GM18873 (cell line): ENCODE measurements at regions not wholly inside any gene's neighbourhood (a gene's known extent, or its start where the extent isn't known, plus 50 kb on each side); places are given as distances from the start of the nearest gene placed in this dataset.
A peak's percentile ranks its signal among the peaks of the same experiment; 100 is the strongest.

Source experiments
- ATAC-seq: cut with Tn5 transposase; IDR thresholded peaks from one replicate; pipeline ENCODE4 v1.9.1; 2021; ENCODE audit warnings: mild to moderate bottlenecking, moderate library complexity, moderate number of reproducible peaks; ENCODE audit not compliant: unreplicated experiment, low FRiP score

DNA sequence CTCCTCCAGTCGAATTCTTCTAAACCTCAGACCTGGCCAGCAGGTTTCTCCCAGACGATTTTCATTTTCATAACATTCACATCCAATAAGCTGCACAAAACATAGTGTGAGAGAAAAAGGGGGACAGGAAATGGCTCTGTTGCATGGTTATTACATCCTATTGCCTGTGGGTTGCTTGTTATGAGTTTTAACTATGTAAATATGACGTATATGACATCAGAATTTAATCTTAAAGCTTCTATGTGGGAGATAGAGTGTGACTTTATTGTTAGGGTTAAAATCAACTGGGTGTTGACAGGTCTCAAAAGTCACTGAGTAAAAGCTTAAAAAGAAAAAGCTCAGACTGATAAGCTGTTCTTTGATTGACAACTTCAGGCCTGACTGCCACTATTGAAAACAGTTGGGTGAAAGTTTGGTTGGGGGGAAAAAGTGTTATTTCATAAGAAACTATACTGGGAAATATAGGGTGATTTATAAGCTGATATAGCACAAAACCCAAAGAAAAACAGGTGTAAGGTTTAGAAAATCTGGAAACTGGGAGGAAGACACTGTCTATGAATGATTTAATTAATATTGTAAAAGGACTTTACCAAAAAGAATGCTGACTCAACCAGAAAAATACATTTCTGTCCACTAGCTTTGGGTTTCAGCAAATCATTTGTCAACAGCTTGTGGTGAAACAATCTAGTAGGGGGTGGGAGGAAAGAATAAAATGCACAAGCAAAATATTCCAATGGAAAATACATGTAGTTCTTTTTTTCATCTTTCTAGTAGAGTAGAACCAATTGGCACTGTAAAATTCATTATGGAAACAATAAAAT is 134.1 kb upstream of the CEP162 start:
- no peak for ATAC-seq

DNA sequence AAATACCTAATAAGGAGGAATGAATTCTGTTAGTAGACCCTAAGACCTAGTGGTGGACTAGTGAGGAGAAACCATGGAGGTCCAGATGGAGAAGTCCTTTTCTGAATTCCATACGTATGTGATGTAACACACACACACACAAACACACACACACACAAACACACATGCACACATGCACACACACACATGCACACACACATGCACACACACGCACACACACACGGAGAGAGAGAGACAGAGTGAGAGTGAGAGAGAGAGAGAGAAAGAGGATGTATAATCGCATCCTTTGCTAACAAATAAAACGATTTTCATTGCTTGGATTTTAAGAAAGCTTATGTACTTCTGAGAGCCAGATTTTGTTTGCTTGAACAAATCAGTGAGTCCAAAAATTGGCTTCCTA is 132.6 kb upstream of the CEP162 start:
- no peak for ATAC-seq

DNA sequence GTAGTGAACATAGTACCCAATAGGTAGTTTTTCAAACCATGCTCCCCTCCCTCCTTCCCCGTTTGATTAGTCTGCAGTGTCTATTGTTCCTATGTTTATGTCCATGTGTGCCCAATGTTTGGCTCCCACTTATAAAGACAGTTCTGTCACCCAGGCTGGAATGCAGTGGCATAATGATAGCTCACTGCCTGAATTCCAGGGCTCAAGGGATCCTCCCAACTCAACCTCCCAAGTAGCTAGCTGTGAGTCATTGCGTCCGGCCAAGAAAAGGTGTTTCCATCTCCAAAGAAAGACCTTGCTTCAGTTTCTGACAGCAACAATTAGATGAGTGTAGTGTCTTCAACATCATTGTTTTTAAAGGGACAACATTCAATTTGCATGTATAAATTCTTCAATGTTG is 131.1 kb upstream of the CEP162 start:
- no peak for ATAC-seq

DNA sequence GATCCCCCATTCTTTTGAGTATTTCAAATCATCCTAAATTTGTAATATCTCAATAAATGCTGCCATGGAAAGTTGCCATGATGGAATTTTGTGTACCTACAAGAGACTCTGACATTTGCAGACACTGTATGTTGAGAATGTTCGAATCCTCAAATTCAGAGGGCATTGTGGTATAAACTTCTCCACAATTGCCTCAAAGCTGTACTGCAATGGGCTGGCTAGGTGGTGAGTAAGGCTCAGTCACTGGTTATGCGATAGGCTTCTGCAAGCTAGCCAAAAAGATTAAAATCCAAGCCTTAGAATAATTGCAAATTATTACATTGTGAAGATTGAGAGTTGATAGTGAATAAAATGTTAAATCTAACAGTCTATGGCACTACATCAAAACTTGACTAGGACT is 130.2 kb upstream of the CEP162 start:
- no peak for ATAC-seq

DNA sequence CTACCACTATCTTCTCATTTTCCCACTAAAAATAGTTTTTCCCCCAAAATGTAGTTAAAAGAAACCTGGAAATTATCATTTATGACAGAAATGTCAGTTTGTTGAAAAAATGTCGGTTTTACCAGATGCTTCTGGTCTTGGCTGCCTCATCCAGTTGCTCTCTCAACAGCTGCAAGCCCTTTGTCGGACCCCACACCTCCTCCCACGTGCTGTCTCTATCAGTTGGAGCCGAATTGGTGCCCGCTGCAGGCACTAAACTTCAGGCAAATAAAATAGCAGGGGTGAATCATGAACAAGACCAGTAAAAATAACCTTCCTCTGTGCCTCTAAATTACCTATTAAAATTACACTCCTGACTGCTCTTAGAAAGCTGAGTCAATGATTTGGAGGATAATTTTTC is 129.5 kb upstream of the CEP162 start:
- no peak for ATAC-seq

DNA sequence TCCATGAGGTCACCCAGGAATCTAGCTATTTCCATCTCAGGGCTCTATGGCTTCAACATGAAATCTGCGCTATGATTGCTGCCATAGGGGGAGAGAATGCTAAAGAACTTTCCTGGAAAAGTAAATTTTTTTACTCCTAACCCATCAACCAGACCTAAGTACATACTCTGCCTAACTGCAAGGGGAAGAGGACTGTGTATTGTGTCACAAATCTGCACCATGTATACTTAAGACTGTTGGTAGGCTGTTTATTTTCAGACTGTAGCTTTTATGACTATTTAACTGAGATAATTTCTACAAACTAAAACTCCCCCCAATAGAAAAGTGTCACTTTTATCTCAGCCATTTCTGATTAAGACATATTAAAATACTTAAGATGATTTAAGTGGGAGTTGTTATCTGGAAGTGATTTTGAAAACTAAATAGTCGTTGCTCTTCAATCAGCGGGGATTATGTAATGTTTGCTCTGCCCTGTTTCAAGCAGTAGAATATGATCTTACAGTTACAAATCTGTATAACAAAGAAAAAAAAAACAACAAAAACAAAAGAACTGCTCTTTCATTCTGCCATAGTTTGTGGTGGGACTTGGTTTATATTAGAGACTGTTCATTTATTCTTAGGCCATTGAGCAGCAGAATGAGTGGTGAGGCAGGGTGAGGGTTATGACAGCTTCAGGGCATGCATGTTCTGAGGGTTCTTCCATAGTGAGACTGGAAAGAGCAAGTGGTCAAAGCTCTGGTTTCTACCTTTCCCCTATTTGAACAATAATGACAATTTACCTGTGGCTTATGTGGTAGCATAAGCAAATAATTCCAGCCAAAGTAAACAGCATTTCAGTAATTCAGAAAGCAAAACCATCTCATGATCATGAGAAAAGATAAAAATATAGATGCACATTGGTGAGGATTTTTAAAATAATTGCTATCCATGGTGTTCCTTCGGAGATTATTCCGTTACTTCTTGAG is 126.3 kb upstream of the CEP162 start:
- no peak for ATAC-seq

DNA sequence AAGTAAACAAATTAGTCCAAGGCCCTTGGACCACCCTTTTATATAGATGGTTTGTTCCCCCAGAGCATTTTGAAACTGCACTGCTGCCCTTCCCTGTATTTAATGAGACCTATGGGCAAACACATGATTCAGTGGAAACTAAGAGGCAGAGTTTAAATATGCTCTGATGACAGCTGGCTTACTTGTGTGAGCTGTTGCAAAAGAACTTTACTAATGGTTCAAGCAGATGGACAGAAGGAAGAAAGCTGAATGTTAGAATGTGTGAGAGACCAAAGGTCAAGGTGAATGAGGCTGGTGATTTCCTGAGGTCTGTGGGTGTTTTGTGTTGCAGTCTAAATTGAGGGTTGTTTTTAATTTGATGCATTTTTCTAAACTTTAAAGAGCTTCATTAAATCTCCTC is 123.0 kb upstream of the CEP162 start:
- no peak for ATAC-seq

DNA sequence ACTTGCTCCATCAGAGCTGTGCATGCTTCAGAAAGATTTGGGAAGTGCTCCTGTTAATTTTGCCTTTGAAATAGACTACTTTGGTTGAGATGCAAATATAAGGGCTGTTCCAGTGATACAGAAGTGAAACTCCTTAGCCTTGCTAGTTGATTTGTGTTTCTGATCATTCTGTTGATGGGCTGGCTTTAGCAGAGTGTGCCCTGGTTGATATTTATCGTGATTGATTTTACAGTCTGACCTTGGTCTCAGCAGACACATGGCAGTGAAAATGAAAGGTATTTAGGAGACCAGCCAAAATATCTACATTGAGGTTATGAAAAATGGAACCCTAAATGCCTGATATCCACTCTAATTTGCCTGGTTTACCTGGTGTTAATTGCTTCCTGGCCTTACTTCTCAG is 122.1 kb upstream of the CEP162 start:
- no peak for ATAC-seq

DNA sequence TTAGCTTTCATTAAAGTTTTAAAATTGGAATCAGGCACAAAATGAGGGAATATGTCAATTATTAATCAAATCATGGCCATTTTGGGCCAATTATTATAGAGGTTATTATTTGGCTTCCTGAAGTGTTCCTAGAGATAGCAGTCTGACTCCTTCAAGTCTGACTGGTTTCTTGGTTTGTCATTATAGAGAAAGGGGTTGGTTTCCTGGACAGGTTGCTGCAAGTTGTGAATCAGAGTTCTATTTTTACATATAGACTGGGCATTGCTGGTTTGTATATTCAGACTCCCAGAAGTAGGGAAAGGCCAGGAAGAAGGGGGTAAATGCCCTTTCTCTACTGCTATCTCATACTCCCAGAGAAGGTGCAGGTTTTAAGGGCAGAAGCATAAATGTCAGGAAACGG is 121.4 kb upstream of the CEP162 start:
- no peak for ATAC-seq

DNA sequence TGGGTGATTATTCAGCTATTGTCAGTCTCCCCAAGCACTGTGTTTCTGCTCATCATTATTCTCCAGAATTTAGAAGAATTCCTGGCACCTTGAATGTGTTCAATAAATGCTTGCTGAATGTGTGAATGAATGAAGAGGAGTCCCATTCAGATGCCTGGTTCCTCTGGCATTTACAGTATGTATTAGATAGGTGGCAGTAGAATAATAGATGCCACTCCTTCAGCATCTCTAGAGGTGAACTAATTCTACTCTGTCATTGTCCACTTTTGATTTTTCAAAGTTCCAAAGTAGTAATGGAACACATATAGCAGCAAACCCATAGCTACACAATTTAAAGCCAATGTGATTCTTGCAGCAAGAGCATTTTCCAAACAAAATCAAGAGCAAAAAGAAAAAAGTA is 118.9 kb upstream of the CEP162 start:
- no peak for ATAC-seq

DNA sequence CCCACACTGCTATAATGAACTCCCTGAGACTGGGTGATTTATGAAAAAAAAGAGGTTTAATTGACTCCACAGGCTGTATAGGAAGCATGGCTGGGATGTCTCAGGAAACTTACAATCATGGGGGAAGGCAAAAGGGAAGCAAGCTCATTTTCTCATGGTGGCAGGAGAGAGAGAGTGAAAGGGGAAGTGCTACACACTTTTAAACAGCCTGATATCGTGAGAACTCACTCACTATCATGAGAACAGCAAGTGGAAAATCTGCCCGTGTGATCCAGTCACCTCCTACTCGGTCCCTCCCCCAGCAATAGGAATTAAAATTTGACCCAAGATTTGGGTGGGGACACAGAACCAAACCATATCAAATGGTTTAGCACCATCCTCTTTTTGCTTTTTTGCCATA is 116.6 kb upstream of the CEP162 start:
- no peak for ATAC-seq

DNA sequence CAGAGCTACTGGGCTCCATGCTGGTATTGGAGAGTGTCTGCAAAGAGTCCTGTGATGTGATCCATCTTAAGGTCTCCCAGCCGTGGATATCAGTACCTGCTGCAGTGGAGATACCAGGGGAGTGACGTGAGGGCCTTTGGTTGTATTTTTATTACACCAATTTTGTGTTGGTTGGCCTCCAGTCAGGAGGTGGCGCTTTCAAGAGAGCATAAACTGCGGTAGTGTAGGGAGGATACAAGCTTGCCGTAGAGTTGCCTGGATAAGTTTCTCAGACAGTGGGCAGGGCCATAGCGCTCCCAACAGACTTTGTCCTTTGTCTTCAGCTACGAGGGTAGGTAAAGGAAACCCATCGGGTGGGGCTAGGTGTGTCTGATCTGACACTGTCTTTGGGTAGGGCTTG is 113.0 kb upstream of the CEP162 start:
- no peak for ATAC-seq

DNA sequence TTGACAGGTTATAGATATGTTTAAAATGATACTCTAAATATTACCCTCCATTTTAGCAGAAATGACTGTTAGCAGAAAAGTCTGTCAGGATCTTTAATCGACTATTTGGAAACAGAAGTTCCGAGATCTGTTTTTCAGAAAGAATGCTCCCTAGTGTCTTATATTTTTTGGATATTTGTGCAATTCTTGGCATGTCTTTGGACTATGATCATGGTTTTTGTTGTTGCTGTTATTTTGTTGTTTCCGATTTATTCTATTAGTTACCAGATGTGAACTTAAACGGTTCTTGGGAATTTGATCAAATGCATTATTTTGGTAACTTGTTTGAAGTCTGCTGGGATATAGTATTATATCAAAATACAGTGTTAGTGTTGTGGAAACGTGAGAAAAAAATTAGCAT is 106.4 kb upstream of the CEP162 start:
- ATAC-seq: no peak

DNA sequence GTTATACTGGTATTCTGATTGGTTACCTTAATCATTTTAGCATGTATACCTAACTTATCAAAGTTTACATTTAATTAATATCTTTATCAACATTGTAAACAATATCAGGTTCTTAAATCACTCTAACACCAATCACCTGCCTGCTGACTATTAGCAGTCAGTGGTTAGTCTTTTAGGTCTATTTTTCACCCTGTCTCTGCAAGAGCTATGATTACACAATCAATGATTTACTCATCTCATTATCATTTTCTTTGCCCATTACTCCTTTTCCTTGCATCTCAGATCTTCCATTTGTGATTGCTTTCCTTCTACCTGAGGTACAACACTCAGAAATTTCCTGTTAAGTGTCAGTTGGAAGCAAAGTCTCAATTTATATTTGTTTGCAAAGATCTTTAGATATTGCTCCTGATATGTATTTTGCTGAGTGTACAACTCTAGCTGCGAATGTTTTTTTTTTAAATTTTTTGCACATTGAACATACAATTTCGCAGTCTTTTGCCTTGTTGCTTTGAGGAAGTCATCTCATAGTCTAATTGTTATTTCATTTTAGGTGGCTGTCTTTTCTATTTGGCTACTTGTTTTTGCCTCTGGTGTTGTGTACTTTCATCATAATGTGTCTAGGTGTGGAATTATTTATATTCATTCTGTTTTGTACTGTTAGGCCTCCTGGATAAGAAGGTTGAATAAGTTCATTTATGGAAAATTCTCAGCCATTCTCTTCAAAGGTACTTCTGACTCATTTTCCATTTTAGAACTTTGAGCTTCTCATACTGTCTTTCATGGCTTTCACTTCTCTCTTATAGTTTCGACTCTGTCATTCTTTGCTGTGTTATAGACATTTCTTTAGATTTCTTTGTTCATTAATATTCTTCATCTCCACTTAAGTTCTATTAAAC is 104.9 kb upstream of the CEP162 start:
- peak; percentile 90 for ATAC-seq

DNA sequence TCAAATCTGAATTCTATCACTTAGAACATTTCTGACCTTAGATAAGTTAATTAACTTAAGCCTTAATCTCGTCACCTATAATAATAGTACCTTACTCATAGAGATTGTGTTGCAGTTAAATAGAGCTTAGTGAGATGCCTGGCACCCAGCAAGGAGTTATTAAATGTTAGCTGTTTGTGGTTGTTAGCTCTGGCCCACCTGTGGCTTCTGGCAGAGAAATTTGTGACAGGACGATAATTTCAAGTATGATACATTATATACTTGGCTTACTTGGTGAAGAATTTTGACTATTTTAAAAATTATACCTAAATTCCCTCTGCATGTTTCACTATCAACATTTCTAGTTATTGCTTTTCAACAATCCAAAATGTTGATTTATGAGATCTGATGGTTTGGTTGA is 102.9 kb upstream of the CEP162 start:
- ATAC-seq: no peak

DNA sequence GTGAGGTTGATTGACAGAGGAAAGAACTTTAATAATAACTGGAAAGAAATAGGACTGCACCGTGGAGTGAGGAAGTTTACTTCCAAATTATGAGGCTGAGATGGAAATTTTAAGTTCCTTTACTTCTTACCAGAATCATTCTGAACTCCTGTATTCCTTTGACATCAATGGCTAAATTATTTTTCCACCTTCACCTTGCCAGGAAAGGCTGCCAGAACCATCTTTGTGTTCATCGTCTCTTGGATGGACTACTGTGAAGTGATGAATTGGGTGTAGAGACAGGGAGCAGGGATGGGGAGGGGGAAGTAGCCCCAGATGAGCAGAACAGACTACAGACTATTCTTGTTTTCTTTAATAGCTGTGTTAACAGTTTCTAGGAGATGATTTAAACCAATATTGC is 102.1 kb upstream of the CEP162 start:
- ATAC-seq: no peak

DNA sequence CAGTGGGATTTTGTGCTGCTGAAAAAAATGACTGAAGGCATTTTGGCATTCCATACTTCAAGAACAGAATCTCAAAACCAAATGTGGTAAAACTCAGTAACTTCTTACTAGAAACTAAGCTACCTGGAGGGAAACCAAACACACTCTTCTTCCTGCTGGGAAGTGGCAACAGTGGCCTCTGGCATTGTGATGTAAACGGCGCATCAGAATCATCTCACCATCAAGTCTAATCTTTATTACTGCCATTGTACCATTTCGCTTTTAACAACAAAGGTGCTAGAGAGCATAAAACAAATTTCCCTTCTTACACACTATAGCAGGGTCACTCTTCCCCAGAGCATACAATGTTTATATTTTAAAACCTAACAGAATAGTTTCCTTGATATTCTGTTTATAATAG is 101.6 kb upstream of the CEP162 start:
- ATAC-seq: no peak

DNA sequence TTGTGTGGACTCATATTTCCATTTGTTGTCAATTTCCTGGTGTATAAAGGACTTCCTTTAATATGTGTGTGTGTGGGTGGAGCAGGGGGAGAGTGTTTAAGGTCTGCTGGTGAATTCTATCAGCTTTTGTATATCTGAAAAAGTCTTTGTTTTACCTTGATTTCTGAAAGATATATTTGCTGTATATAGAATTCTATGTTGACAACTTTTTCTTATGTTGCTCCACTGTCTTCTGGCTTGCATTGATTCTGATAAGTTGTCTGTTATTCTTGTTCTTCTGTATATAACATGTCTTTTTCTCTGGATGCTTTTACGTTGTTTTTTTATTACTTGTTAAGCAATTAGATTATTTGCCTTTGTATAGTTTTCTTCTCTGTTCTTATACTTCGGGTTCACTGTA is 90.0 kb upstream of the CEP162 start:
- no peak for ATAC-seq

DNA sequence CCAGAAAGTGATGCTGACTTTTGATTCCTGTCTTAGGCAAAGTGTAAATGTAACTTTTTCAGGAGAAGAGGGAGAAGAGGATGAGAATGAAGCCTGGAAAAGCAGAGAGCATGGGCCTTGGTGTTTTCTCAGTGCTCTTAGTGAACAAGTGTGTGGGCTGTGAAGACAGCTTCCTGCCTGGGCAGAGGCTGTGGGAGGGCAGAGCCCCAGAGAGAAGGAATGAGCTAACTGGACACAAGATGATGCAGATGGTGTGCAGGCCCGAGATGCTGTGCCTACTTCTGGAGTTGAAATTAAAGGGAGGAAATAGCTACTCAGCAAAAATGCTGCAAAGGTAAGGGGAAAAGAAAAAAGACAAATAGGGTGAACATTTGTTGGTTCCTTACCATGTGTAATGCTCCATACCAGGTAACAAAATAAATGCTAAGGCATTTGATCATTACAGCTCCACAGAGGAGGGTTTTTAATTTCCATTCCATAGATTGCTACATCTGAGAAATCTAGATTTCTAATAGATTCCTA is 87.0 kb upstream of the CEP162 start:
- no peak for ATAC-seq

DNA sequence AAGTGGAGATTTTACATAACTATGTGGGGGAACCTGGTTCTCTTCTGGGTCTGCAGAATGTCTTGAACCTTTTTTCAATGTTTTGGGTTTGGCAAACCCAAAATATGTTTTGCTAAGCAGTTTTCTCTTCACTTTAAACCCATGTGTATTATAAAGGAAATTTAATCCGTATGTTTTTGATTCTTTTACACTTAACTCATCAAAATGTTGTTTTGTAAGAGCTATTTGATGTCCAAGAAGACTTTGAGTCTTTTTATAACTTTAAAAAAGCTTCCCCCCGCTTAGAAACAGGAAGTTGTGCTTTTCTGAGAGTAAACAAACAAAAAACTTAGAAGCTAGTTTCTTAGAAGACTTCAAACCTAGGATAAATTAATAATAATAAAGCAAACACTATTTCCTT is 81.9 kb upstream of the CEP162 start:
- no peak for ATAC-seq
